OCI-LY3 (cell line): ENCODE measurements at regions not wholly inside any gene's neighbourhood (a gene's known extent, or its start where the extent isn't known, plus 50 kb on each side); places are given as distances from the start of the nearest gene placed in this dataset.

Source experiments
- H2AFZ ChIP-seq: fragments of 200-600, 300-600 bp; shearing (Covaris generic); 2 replicates; pipeline ENCODE4 v1.6.0; 2014; ENCODE audit warnings: antibody characterized with exemption, low read depth, low read length
- H3K27ac ChIP-seq: fragments of 200-600, 300-600 bp; sonication (generic); 2 replicates; pipeline ENCODE4 v1.5.1; 2014; ENCODE audit warnings: mild to moderate bottlenecking, low read length, moderate library complexity, mixed read lengths
- H3K27me3 ChIP-seq: fragments of 200-600, 300-600 bp; sonication (generic); 2 replicates; pipeline ENCODE4 v1.6.1; 2014; ENCODE audit warnings: low read depth, low read length, mixed read lengths
- H3K36me3 ChIP-seq: fragments of 200-600, 300-600 bp; sonication (generic); replicated peaks from 2 replicates; pipeline ENCODE3; 2014; ENCODE audit warnings: low read depth, low read length, mixed read lengths
- H3K4me1 ChIP-seq: fragments of 300-600, 200-600 bp; sonication (generic); 2 replicates; pipeline ENCODE4 v1.6.1; 2014; ENCODE audit warnings: low read length, mixed read lengths
- H3K4me2 ChIP-seq: fragments of 200-600, 300-600 bp; sonication (generic); 2 replicates; pipeline ENCODE4 v1.6.1; 2014; ENCODE audit warnings: low read length, mixed read lengths
- H3K4me3 ChIP-seq: fragments of 300-600, 200-600 bp; sonication (generic); 2 replicates; pipeline ENCODE4 v1.5.1; 2014; ENCODE audit warnings: antibody characterized with exemption, mild to moderate bottlenecking, low read length, moderate library complexity
- H3K79me2 ChIP-seq: fragments of 300-600, 200-600 bp; shearing (Covaris generic); 2 replicates; pipeline ENCODE4 v1.6.1; 2014; ENCODE audit warnings: mild to moderate bottlenecking, low read length, mixed read lengths
- H3K9ac ChIP-seq: fragments of 300-600, 200-600 bp; shearing (Covaris generic); 2 replicates; pipeline ENCODE4 v1.6.0; 2014; ENCODE audit warnings: mild to moderate bottlenecking, low read length, moderate library complexity
- H3K9me3 ChIP-seq: fragments of 200-600, 300-600 bp; shearing (Covaris generic); 2 replicates; pipeline ENCODE4 v1.6.1; 2014; ENCODE audit warnings: low read length, mixed read lengths; ENCODE audit not compliant: insufficient read depth
- H4K20me1 ChIP-seq: fragments of 200-600, 300-600 bp; sonication (generic); 2 replicates; pipeline ENCODE4 v1.6.1; 2016; ENCODE audit warnings: low read length, mixed read lengths; ENCODE audit not compliant: insufficient read depth
- CTCF ChIP-seq: fragments of 200-600, 300-600 bp; sonication (generic); IDR thresholded peaks from 2 replicates; pipeline ENCODE4 v1.5.1; 2014; ENCODE audit warnings: antibody characterized with exemption, low read length, low read depth
- EZH2phosphoT487 ChIP-seq: fragments of 200-600 bp; shearing (Covaris generic); IDR thresholded peaks from 2 replicates; pipeline ENCODE4 v1.6.1; 2018; ENCODE audit warnings: antibody characterized with exemption, mixed run types, low read depth

GRCh38 chr2:118523761-118524160 is 323.7 kb downstream of the EN1 start:
- no peaks in the 10 kb centered on the region for H3K9me3 ChIP-seq
- TF ChIP-seq CTCF: no peak
- no peak for TF ChIP-seq EZH2phosphoT487
- H3K27me3 ChIP-seq: no peaks in the 10 kb centered on the region
- H2AFZ ChIP-seq: no peak overlapping the region
- H3K36me3 ChIP-seq: no peaks in the 10 kb centered on the region
- no peak overlapping the region for H3K4me2 ChIP-seq
- no peak overlapping the region for H3K9ac ChIP-seq
- no peaks in the 10 kb centered on the region for H3K4me1 ChIP-seq
- H3K27ac ChIP-seq: no peak overlapping the region
- no peaks in the 10 kb centered on the region for H3K79me2 ChIP-seq
- H4K20me1 ChIP-seq: no peaks in the 10 kb centered on the region
- no peak overlapping the region for H3K4me3 ChIP-seq

GRCh38 chr2:118521960-118522359 is 325.5 kb downstream of the EN1 start:
- Histone ChIP-seq H4K20me1 (no peaks in the 10 kb centered on the region), H3K27ac (no peak overlapping the region), H3K4me1 (no peaks in the 10 kb centered on the region), H3K9me3 (no peaks in the 10 kb centered on the region), H3K79me2 (no peaks in the 10 kb centered on the region), H3K36me3 (no peaks in the 10 kb centered on the region), H3K4me2 (no peak overlapping the region), H3K4me3 (no peak overlapping the region), H3K27me3 (no peaks in the 10 kb centered on the region), H3K9ac (no peak overlapping the region), H2AFZ (no peak overlapping the region)
- TF ChIP-seq EZH2phosphoT487: no peak
- TF ChIP-seq CTCF: no peak

- H3K4me2 ChIP-seq: no peak overlapping the region
- TF ChIP-seq EZH2phosphoT487 (no peak), CTCF (no peak)
- no peaks in the 10 kb centered on the region for H3K27me3 ChIP-seq
- H3K79me2 ChIP-seq: no peaks in the 10 kb centered on the region
- no peak overlapping the region for H3K4me3 ChIP-seq
- no peaks in the 10 kb centered on the region for H3K36me3 ChIP-seq
- no peaks in the 10 kb centered on the region for H4K20me1 ChIP-seq
- no peaks in the 10 kb centered on the region for H3K4me1 ChIP-seq
- no peak overlapping the region for H2AFZ ChIP-seq
- no peak overlapping the region for H3K27ac ChIP-seq
- no peak overlapping the region for H3K9ac ChIP-seq
- H3K9me3 ChIP-seq: no peaks in the 10 kb centered on the region
Measured at GRCh38 chr2:118521272-118521671, 326.2 kb downstream of the EN1 start.

GRCh38 chr2:118520246-118520645 is 327.2 kb downstream of the EN1 start:
- Histone ChIP-seq H3K27ac (no peak overlapping the region), H3K79me2 (no peaks in the 10 kb centered on the region), H4K20me1 (no peaks in the 10 kb centered on the region), H2AFZ (no peak overlapping the region), H3K36me3 (no peaks in the 10 kb centered on the region), H3K4me1 (no peaks in the 10 kb centered on the region), H3K27me3 (no peaks in the 10 kb centered on the region), H3K9ac (no peak overlapping the region), H3K9me3 (no peaks in the 10 kb centered on the region), H3K4me3 (no peak overlapping the region), H3K4me2 (no peak overlapping the region)
- no peak for TF ChIP-seq EZH2phosphoT487

- Histone ChIP-seq H3K79me2 (no peaks in the 10 kb centered on the region), H3K4me2 (no peak overlapping the region), H3K27ac (no peak overlapping the region), H3K9ac (no peak overlapping the region), H3K9me3 (no peaks in the 10 kb centered on the region; the same call in 1 of the 2 replicates), H3K27me3 (no peaks in the 10 kb centered on the region), H3K4me1 (no peaks in the 10 kb centered on the region), H2AFZ (no peak overlapping the region), H3K36me3 (no peaks in the 10 kb centered on the region), H3K4me3 (no peak overlapping the region), H4K20me1 (no peaks in the 10 kb centered on the region)
- TF ChIP-seq EZH2phosphoT487 (no peak), CTCF (no peak)
Measured at GRCh38 chr2:118519511-118519910, 327.9 kb downstream of the EN1 start.
